Lung (tissue), 11 donors: ENCODE measurements at regions not wholly inside any gene's neighbourhood (a gene's known extent, or its start where the extent isn't known, plus 50 kb on each side); places are given as distances from the start of the nearest gene placed in this dataset.

Source experiments
- ATAC-seq: fragments of 200-7000 bp; cut with Tn5 transposase; one replicate; pipeline ENCODE4 v1.9.1; 2020; ENCODE audit warnings: moderate number of reproducible peaks; ENCODE audit not compliant: insufficient read depth, low FRiP score
- DNase-seq, 3 donors: peaks; one replicate each; pipeline ENCODE4 v3.0.0-alpha.2; 2013 to 2017
- H3K27ac ChIP-seq, 2 donors: one replicate each; pipeline ENCODE4 v1.5.1; 2013; ENCODE audit warnings: mild to moderate bottlenecking in 2 of 2, moderate library complexity in 2 of 2, control low read depth in 1 of 2, inconsistent platforms in 1 of 2, low read depth in 1 of 2, low read length in 1 of 2
- H3K27me3 ChIP-seq, 3 donors: one replicate each; pipeline ENCODE4 v1.5.1; 2013; ENCODE audit warnings: low read length in 2 of 3; ENCODE audit not compliant: control insufficient read depth in 3 of 3, insufficient read depth in 3 of 3
- H3K36me3 ChIP-seq, 4 donors: one replicate each; pipeline ENCODE4 v1.5.1; 2013; ENCODE audit warnings: low read length in 4 of 4, mild to moderate bottlenecking in 1 of 4, moderate library complexity in 1 of 4; ENCODE audit not compliant: control insufficient read depth in 4 of 4, insufficient read depth in 4 of 4
- H3K4me1 ChIP-seq, 5 donors: one replicate each; pipeline ENCODE4 v1.5.1; 2013; ENCODE audit warnings: low read length in 5 of 5, mild to moderate bottlenecking in 2 of 5, moderate library complexity in 1 of 5; ENCODE audit not compliant: control insufficient read depth in 5 of 5, insufficient read depth in 5 of 5
- H3K4me3 ChIP-seq: one replicate; pipeline ENCODE4 v1.5.1; 2013; ENCODE audit warnings: mild to moderate bottlenecking, control low read depth, moderate library complexity
- H3K9ac ChIP-seq, 2 donors: one replicate each; pipeline ENCODE4 v1.5.1; 2013; ENCODE audit warnings: low read length in 2 of 2, control low read depth in 1 of 2; ENCODE audit not compliant: insufficient read depth in 1 of 2
- H3K9me3 ChIP-seq, 4 donors: one replicate each; pipeline ENCODE4 v1.5.1; 2013; ENCODE audit warnings: low read length in 3 of 4, mild to moderate bottlenecking in 1 of 4, moderate library complexity in 1 of 4; ENCODE audit not compliant: control insufficient read depth in 4 of 4, insufficient read depth in 3 of 4
- WGBS, 2 donors: extraction: QIAGEN DNeasy Blood & Tissue Kit; methylation state at CpG; one replicate each; pipeline ENCODE4 v1.1.7; 2013; 5-methylcytosine and 5-hydroxymethylcytosine counted together
- TF ChIP-seq, protein P1 (sequence below): IDR thresholded peaks from 2 replicates; pipeline ENCODE4 v1.5.1; 2012; ENCODE audit warnings: mild to moderate bottlenecking; ENCODE audit errors: control extremely low read depth, extremely low read depth
- donor health status: control.
- donor health status: control.
- donor health status: Bipolar disorder and iron deficiency.
- donor health status: healthy.
- donor health status: DM: yes; HTN: yes; CAD: no.

GRCh38 chr3:148643389-148643840 is 54.3 kb upstream of the AGTR1 start:
- Histone ChIP-seq H3K9ac (no peak overlapping the region), H3K9me3 (no peaks in the 10 kb centered on the region), H3K36me3 (no peaks in the 10 kb centered on the region), H3K4me1 (peaks cover 0 to 10% (median 0%) of the 10 kb centered on the region in 5 donors), H3K4me3 (no peak overlapping the region), H3K27ac (no peak overlapping the region), H3K27me3 (no peaks in the 10 kb centered on the region)
- WGBS, 2 donors, result 49 to 60% methylated on average over 4 of the region's 4 CpGs
- no peak for DNase-seq
- ATAC-seq, result no peak
- TF ChIP-seq, protein P1, sequence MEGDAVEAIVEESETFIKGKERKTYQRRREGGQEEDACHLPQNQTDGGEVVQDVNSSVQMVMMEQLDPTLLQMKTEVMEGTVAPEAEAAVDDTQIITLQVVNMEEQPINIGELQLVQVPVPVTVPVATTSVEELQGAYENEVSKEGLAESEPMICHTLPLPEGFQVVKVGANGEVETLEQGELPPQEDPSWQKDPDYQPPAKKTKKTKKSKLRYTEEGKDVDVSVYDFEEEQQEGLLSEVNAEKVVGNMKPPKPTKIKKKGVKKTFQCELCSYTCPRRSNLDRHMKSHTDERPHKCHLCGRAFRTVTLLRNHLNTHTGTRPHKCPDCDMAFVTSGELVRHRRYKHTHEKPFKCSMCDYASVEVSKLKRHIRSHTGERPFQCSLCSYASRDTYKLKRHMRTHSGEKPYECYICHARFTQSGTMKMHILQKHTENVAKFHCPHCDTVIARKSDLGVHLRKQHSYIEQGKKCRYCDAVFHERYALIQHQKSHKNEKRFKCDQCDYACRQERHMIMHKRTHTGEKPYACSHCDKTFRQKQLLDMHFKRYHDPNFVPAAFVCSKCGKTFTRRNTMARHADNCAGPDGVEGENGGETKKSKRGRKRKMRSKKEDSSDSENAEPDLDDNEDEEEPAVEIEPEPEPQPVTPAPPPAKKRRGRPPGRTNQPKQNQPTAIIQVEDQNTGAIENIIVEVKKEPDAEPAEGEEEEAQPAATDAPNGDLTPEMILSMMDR, result no peak

DNA sequence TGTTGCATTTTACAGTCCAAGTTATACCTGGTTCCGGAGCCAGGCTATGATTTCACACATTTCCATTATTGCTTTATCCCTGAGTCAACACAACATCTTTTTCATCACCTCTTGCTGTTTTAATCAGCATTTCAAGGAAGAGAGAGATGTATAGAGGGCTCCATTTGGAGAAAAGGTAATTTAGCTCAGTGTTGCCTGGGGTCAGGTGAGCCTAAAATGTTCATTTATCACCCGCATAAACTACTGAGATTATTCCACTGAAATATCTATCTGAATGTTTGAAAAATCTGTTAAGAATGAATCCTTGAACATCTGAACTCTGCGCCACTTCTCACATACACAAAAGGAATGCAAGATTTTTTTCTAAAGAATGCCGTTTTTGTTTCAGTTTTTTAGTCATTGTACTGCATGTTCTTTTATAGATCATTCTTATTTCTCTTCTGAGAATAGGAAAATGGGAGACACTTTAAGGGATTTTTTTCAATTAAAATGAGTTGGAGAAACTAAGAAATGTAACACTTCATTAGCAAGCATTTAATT is 51.5 kb upstream of the AGTR1 start:
- Histone ChIP-seq H3K4me3 (no peak overlapping the region), H3K27ac (no peak overlapping the region), H3K4me1 (peaks cover 0 to 10% (median 5%) of the 10 kb centered on the region in 5 donors), H3K9me3 (peaks cover 0 to 5% (median 0%) of the 10 kb centered on the region in 4 donors), H3K27me3 (no peaks in the 10 kb centered on the region), H3K9ac (no peak overlapping the region), H3K36me3 (no peaks in the 10 kb centered on the region)
- DNase-seq, result peak in 2 of 3 donors; percentile 33 to 58
- TF ChIP-seq, protein P1, result no peak
- no peak for ATAC-seq
- WGBS, 2 donors, result 81 to 91% methylated on average over 4 of the region's 4 CpGs
